ENCODE measurements at regions not wholly inside any gene's neighbourhood (a gene's known extent, or its start where the extent isn't known, plus 50 kb on each side); places are given as distances from the start of the nearest gene placed in this dataset.

- H3K27ac Mint-ChIP-seq, result peak overlapping the region in 1 of 2 donors; percentile 8
- DNase-seq (ENCODE audit: low spot score in 2 of 2) (no peak), ATAC-seq (no peak)
- H3K9me3 Mint-ChIP-seq, result peaks cover 14 to 24% of the 10 kb centered on the region in 2 donors
- peaks cover 18 to 22% of the 10 kb centered on the region in 2 donors for H3K36me3 Mint-ChIP-seq
Observed at GRCh38 chr14:49427117-49427516, 159.1 kb downstream of the RPS29 start.

GRCh38 chr14:49425921-49426320 is 160.3 kb downstream of the RPS29 start:
- Mint-ChIP-seq H3K9me3 (peaks cover 7 to 16% of the 10 kb centered on the region in 2 donors), H3K36me3 (peaks cover 10 to 13% of the 10 kb centered on the region in 2 donors), H3K27ac (no peak overlapping the region)
- ATAC-seq (no peak), DNase-seq (ENCODE audit: low spot score in 2 of 2) (no peak)

GRCh38 chr14:49424436-49425331 is 161.5 kb downstream of the RPS29 start:
- no peak overlapping the region for H3K27ac Mint-ChIP-seq
- peaks cover 4 to 8% of the 10 kb centered on the region in 2 donors for H3K36me3 Mint-ChIP-seq
- no peak for DNase-seq (ENCODE audit: low spot score in 2 of 2)
- ATAC-seq, result peak in 1 of 2 donors; percentile 22
- H3K9me3 Mint-ChIP-seq, result peaks cover 0 to 3% of the 10 kb centered on the region in 2 donors

- H3K9me3 Mint-ChIP-seq, result peaks cover 0 to 3% of the 10 kb centered on the region in 2 donors
- H3K36me3 Mint-ChIP-seq, result peaks cover 0 to 5% of the 10 kb centered on the region in 2 donors
- H3K27ac Mint-ChIP-seq, result peak overlapping the region; percentile 30 to 96
- DNase-seq (ENCODE audit: low spot score in 2 of 2) (peak in 1 of 2 donors; percentile 29), ATAC-seq (peak; percentile 54 to 81)
Observed at GRCh38 chr14:49420201-49420600, 166.0 kb downstream of the RPS29 start.

GRCh38 chr14:49418789-49419188 is 167.4 kb downstream of the RPS29 start:
- peak in 1 of 2 donors; percentile 63 for ATAC-seq
- peaks cover 0 to 3% of the 10 kb centered on the region in 2 donors for H3K9me3 Mint-ChIP-seq
- peak overlapping the region in 1 of 2 donors; percentile 15 for H3K27ac Mint-ChIP-seq
- H3K36me3 Mint-ChIP-seq, result peaks cover 0 to 5% of the 10 kb centered on the region in 2 donors
- DNase-seq (ENCODE audit: low spot score in 2 of 2), result no peak

- ATAC-seq (no peak), DNase-seq (ENCODE audit: low spot score in 2 of 2) (no peak)
- Mint-ChIP-seq H3K36me3 (peaks cover 0 to 5% of the 10 kb centered on the region in 2 donors), H3K9me3 (no peaks in the 10 kb centered on the region), H3K27ac (no peak overlapping the region)
Observed at GRCh38 chr14:49417790-49418189, 168.4 kb downstream of the RPS29 start.

GRCh38 chr14:49408187-49408933 is 177.8 kb downstream of the RPS29 start:
- ATAC-seq (no peak), DNase-seq (ENCODE audit: low spot score in 2 of 2) (no peak)
- H3K9me3 Mint-ChIP-seq, result no peaks in the 10 kb centered on the region
- H3K36me3 Mint-ChIP-seq, result peaks cover 0 to 4% of the 10 kb centered on the region in 2 donors
- H3K27ac Mint-ChIP-seq, result no peak overlapping the region

- no peak for DNase-seq (ENCODE audit: low spot score in 2 of 2)
- ATAC-seq, result peak in 1 of 2 donors; percentile 94
- peak overlapping the region in 1 of 2 donors; percentile 85 for H3K27ac Mint-ChIP-seq
- no peaks in the 10 kb centered on the region for H3K9me3 Mint-ChIP-seq
- peaks cover 0 to 4% of the 10 kb centered on the region in 2 donors for H3K36me3 Mint-ChIP-seq
Observed at GRCh38 chr14:49405291-49405690, 180.9 kb downstream of the RPS29 start.

GRCh38 chr14:49401373-49401772 is 184.8 kb downstream of the RPS29 start:
- ATAC-seq (no peak), DNase-seq (ENCODE audit: low spot score in 2 of 2) (no peak)
- Mint-ChIP-seq H3K9me3 (no peaks in the 10 kb centered on the region), H3K36me3 (peaks cover 0 to 4% of the 10 kb centered on the region in 2 donors), H3K27ac (no peak overlapping the region)

GRCh38 chr14:49396801-49397200 is 189.4 kb downstream of the RPS29 start:
- Mint-ChIP-seq H3K9me3 (peaks cover 0 to 5% of the 10 kb centered on the region in 2 donors), H3K36me3 (no peaks in the 10 kb centered on the region), H3K27ac (no peak overlapping the region)
- no peak for ATAC-seq
- DNase-seq (ENCODE audit: low spot score in 2 of 2), result no peak

- ATAC-seq, result no peak
- Mint-ChIP-seq H3K36me3 (peaks cover 8% of the 10 kb centered on the region in 2 donors), H3K9me3 (peaks cover 5 to 10% of the 10 kb centered on the region in 2 donors), H3K27ac (no peak overlapping the region)
- no peak for DNase-seq (ENCODE audit: low spot score in 2 of 2)
Observed at GRCh38 chr14:49381778-49382177, 204.4 kb downstream of the RPS29 start.

GRCh38 chr14:49367696-49368095 is 218.5 kb downstream of the RPS29 start:
- Mint-ChIP-seq H3K27ac (no peak overlapping the region), H3K36me3 (no peaks in the 10 kb centered on the region), H3K9me3 (no peaks in the 10 kb centered on the region)
- DNase-seq (ENCODE audit: low spot score in 2 of 2) (no peak), ATAC-seq (no peak)

GRCh38 chr14:49366416-49366815 is 219.8 kb downstream of the RPS29 start:
- DNase-seq (ENCODE audit: low spot score in 2 of 2) (no peak), ATAC-seq (no peak)
- Mint-ChIP-seq H3K27ac (no peak overlapping the region), H3K9me3 (no peaks in the 10 kb centered on the region), H3K36me3 (no peaks in the 10 kb centered on the region)

GRCh38 chr14:49364752-49365117 is 221.4 kb downstream of the RPS29 start:
- no peaks in the 10 kb centered on the region for H3K36me3 Mint-ChIP-seq
- ATAC-seq, result no peak
- DNase-seq (ENCODE audit: low spot score in 2 of 2), result no peak
- H3K9me3 Mint-ChIP-seq, result peaks cover 0 to under 1% of the 10 kb centered on the region in 2 donors
- H3K27ac Mint-ChIP-seq, result no peak overlapping the region

GRCh38 chr14:49363821-49364751 is 222.1 kb downstream of the RPS29 start:
- ATAC-seq, result no peak
- Mint-ChIP-seq H3K36me3 (no peaks in the 10 kb centered on the region), H3K27ac (no peak overlapping the region), H3K9me3 (peaks cover 5 to 6% of the 10 kb centered on the region in 2 donors)
- DNase-seq (ENCODE audit: low spot score in 2 of 2), result no peak

GRCh38 chr14:49362916-49363315 is 223.3 kb downstream of the RPS29 start:
- peaks cover 5 to 8% of the 10 kb centered on the region in 2 donors for H3K9me3 Mint-ChIP-seq

More at GRCh38 chr14:49362916-49363315, 223.3 kb downstream of the RPS29 start:
- Mint-ChIP-seq H3K27ac (no peak overlapping the region), H3K36me3 (no peaks in the 10 kb centered on the region)
- no peak for ATAC-seq
- no peak for DNase-seq (ENCODE audit: low spot score in 2 of 2)
